Right lobe of liver (tissue), 6 donors: ENCODE measurements at regions not wholly inside any gene's neighbourhood (a gene's known extent, or its start where the extent isn't known, plus 50 kb on each side); places are given as distances from the start of the nearest gene placed in this dataset.

Experiments used
- ATAC-seq, 4 donors: fragments of 200-7000 bp; cut with Tn5 transposase; one replicate each; pipeline ENCODE4 v1.9.1; 2020; ENCODE audit warnings: mild to moderate bottlenecking in 4 of 4, moderate library complexity in 4 of 4
- DNase-seq, 3 donors: peaks; one replicate each; pipeline ENCODE4 v3.0.0-alpha.2; 2020
- H3K27ac ChIP-seq, 3 donors: fragments of 200-600 bp; one replicate each; pipeline ENCODE4 v1.8.0; 2022
- H3K27me3 ChIP-seq, 2 donors: fragments of 200-600 bp; one replicate each; pipeline ENCODE4 v1.8.0; 2022
- H3K36me3 ChIP-seq, 4 donors: fragments of 200-600 bp; sonication (generic) in 1 of 4; one replicate each; pipeline versions ENCODE4 v1.5.1 to v1.8.0; 2017 to 2022; ENCODE audit warnings: control low read depth in 1 of 4
- H3K4me1 ChIP-seq, 4 donors: fragments of 200-600 bp; sonication (generic) in 1 of 4; one replicate each; pipeline versions ENCODE4 v1.5.1 to v1.8.0; 2017 to 2022; ENCODE audit warnings: control low read depth in 1 of 4
- H3K4me3 ChIP-seq, 3 donors: fragments of 200-600 bp; one replicate each; pipeline ENCODE4 v1.8.0; 2022
- H3K9me3 ChIP-seq, 4 donors: fragments of 200-600 bp; sonication (generic) in 1 of 4; one replicate each; pipeline versions ENCODE4 v1.5.1 to v1.8.0; 2017 to 2022; ENCODE audit warnings: control low read depth in 1 of 4
- POLR2A ChIP-seq: fragments of 450-650 bp; IDR thresholded peaks from one replicate; pipeline ENCODE4 v1.6.1; 2017; ENCODE audit warnings: antibody characterized with exemption, mild to moderate bottlenecking
- WGBS: methylation state at CpG from one replicate; pipeline ENCODE4 v1.1.6; 2018; ENCODE audit warnings: low coverage, low lambda C conversion rate; ENCODE audit not compliant: insufficient coverage; ENCODE audit errors: missing lambda C conversion rate; 5-methylcytosine and 5-hydroxymethylcytosine counted together
- intact Hi-C, 2 donors: fragments of 100-400 bp; cut with DNase I; formaldehyde crosslinking; loops; one replicate each; pipeline versions ENCODE4 v1.11.2 to v1.14.1; 2022
- TF ChIP-seq, protein P1 (sequence below), 4 donors: fragments of 200-600 bp in 3 of 4; fragments of 450-650 bp in 1 of 4; IDR thresholded peaks; one replicate each; pipeline versions ENCODE4 v1.5.1 to v1.8.0; 2016 to 2022; ENCODE audit warnings: antibody characterized with exemption in 4 of 4, mild to moderate bottlenecking in 2 of 4
- donor health status: DM: no; HTN: yes; CAD: no.
- donor health status: DM: no; HTN: no; CAD: no.
- donor health status: DM: no; HTN: no; CAD: no.
- donor health status: DM: no; HTN: yes; CAD: no.
- donor health status: DM: no; HTN: yes; CAD: no.

DNA sequence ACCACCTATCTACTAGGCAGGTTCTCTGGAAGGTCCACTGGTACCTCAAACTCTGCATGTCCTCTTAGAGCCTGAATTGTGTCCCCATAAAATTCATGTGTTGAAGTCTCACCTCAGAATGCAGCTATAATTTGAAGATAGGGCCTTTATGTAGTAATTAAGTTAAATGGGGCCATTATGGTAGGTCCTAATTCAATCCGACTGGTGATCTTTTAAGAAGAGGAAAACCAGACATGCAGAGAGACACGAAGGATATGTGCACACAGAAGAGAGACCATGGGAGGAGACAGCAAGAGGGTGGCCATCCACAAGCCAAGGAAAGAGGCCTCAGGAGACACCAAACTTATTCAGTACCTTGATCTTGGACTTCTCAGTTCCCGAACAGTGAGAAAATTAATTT is 345.4 kb downstream of the ENC1 start:
- intact Hi-C loops: no loop called here
- H3K27me3 ChIP-seq: peaks cover 0 to 4% of the 10 kb centered on the region in 2 donors
- DNase-seq: no peak
- H3K36me3 ChIP-seq: no peaks in the 10 kb centered on the region
- H3K4me3 ChIP-seq: no peak overlapping the region
- TF ChIP-seq POLR2A: no peak
- TF ChIP-seq, protein P1, sequence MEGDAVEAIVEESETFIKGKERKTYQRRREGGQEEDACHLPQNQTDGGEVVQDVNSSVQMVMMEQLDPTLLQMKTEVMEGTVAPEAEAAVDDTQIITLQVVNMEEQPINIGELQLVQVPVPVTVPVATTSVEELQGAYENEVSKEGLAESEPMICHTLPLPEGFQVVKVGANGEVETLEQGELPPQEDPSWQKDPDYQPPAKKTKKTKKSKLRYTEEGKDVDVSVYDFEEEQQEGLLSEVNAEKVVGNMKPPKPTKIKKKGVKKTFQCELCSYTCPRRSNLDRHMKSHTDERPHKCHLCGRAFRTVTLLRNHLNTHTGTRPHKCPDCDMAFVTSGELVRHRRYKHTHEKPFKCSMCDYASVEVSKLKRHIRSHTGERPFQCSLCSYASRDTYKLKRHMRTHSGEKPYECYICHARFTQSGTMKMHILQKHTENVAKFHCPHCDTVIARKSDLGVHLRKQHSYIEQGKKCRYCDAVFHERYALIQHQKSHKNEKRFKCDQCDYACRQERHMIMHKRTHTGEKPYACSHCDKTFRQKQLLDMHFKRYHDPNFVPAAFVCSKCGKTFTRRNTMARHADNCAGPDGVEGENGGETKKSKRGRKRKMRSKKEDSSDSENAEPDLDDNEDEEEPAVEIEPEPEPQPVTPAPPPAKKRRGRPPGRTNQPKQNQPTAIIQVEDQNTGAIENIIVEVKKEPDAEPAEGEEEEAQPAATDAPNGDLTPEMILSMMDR (IDR thresholded peaks at IDR 0.05): no peak
- WGBS: 70% methylated on average over 3 of the region's 3 CpGs
- no peak overlapping the region for H3K27ac ChIP-seq
- no peaks in the 10 kb centered on the region for H3K9me3 ChIP-seq
- ATAC-seq: no peak
- H3K4me1 ChIP-seq: no peaks in the 10 kb centered on the region

DNA sequence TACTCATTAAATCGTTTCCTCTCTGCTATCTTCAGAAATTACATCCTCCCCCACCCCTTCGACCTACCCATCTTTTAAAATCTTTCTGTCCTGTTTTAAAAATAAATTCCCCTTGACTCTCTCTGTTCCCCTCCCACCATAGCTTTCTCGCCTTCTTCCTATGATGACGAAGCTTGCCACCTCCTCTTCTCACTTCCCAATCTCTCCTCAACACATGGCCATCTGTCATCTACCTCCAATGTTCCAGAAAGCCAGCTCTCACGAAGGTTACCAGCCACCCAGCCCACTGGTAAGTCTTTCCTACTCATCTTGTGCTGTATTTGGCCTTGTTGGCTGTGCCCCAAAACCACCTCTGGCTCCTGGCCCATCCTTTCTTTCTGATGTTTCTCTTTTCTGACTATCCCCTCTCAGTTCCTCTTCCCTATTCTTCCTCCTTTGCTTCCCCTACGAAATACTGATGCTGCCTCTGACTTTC is 346.3 kb downstream of the ENC1 start:
- no peak for DNase-seq
- intact Hi-C loops: no loop called here
- no peak for TF ChIP-seq POLR2A
- TF ChIP-seq, protein P1 (IDR thresholded peaks at IDR 0.05): no peak
- Histone ChIP-seq H3K27ac (no peak overlapping the region), H3K4me3 (no peak overlapping the region), H3K27me3 (peaks cover 0 to 4% of the 10 kb centered on the region in 2 donors), H3K4me1 (no peaks in the 10 kb centered on the region), H3K9me3 (no peaks in the 10 kb centered on the region), H3K36me3 (no peaks in the 10 kb centered on the region)
- no peak for ATAC-seq
- 55% methylated on average over 6 of the region's 6 CpGs for WGBS

DNA sequence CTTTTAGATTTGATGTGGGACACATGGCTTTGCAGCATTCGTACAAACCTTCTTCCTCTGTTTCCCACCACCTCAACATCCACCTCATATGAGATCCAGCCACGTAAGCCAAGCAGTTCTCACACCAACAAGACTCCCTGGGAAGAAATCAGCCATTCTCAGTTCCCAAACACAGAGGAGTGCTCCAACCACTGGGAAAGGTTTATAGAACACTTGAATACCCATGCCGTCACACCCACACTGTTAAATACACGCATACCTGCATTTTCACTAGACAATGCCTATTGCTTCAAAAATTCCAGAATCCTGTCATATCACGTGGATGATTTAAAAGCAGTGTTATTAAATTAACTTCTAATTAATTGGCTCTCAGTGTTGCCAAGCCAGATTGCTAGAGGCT is 347.3 kb downstream of the ENC1 start:
- peaks cover 0 to 4% of the 10 kb centered on the region in 2 donors for H3K27me3 ChIP-seq
- H3K36me3 ChIP-seq: no peaks in the 10 kb centered on the region
- no peaks in the 10 kb centered on the region for H3K4me1 ChIP-seq
- WGBS: 84% methylated on average over 5 of the region's 5 CpGs
- H3K9me3 ChIP-seq: no peaks in the 10 kb centered on the region
- H3K4me3 ChIP-seq: no peak overlapping the region
- TF ChIP-seq POLR2A: no peak
- TF ChIP-seq, protein P1 (IDR thresholded peaks at IDR 0.05): no peak
- no peak overlapping the region for H3K27ac ChIP-seq
- intact Hi-C loops: no loop called here
- no peak for DNase-seq
- no peak for ATAC-seq

DNA sequence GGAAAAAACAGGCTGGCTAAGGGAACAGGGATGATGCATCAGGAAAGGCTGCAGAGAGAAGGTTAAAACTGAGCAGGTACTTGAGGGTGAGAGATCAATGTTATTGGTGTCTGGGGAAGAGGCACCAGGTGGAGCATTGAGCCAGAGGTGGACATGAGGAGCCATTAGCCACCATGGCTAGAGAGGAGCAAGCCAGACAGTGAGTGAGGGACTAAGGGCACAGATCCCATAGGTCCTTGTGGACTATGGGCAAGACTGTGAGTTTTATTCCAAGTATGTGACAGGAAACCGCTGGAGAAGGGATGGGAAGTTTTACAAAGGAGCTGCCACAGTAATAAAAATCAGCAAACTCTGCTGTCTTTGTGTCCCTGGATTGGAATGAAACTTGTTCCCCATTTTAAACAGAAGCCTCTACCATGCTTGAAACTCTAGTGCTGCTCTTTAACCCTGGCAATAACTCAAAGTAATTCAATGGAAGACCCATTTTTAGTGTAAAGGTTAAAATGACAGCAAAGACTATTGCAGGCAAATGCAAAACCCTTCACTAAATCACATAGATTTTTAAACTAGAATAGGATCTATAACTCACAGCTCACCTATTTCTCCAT is 349.8 kb downstream of the ENC1 start:
- H3K4me1 ChIP-seq: no peaks in the 10 kb centered on the region
- 63% methylated on average over 1 of the region's 1 CpG for WGBS

More for the DNA sequence above, 349.8 kb downstream of the ENC1 start:
- no peaks in the 10 kb centered on the region for H3K36me3 ChIP-seq
- ATAC-seq: peak; percentile 42 to 49 (median 45)
- TF ChIP-seq POLR2A: no peak
- TF ChIP-seq, protein P1 (IDR thresholded peaks at IDR 0.05): no peak
- H3K27me3 ChIP-seq: no peaks in the 10 kb centered on the region
- no peaks in the 10 kb centered on the region for H3K9me3 ChIP-seq
- DNase-seq: no peak
- H3K4me3 ChIP-seq: no peak overlapping the region
- H3K27ac ChIP-seq: no peak overlapping the region
- intact Hi-C loops: no loop called here
